Osteocyte (in vitro differentiated cells): ENCODE measurements at regions not wholly inside any gene's neighbourhood (a gene's known extent, or its start where the extent isn't known, plus 50 kb on each side); places are given as distances from the start of the nearest gene placed in this dataset.

Source experiments
- DNase-seq: peaks from one replicate; pipeline ENCODE4 v3.0.0; 2021; ENCODE audit warnings: mixed read lengths; ENCODE audit not compliant: unreplicated experiment; ENCODE audit errors: extremely low spot score
- H3K27ac Mint-ChIP-seq: one replicate; pipeline ENCODE4 v1.8.0; 2021; ENCODE audit warnings: mild to moderate bottlenecking, mixed read lengths; ENCODE audit not compliant: unreplicated experiment
- H3K27me3 Mint-ChIP-seq: one replicate; pipeline ENCODE4 v1.8.0; 2021; ENCODE audit warnings: mixed read lengths; ENCODE audit not compliant: unreplicated experiment
- H3K36me3 Mint-ChIP-seq: one replicate; pipeline ENCODE4 v1.8.0; 2021; ENCODE audit warnings: mixed read lengths; ENCODE audit not compliant: unreplicated experiment
- H3K4me1 Mint-ChIP-seq: one replicate; pipeline ENCODE4 v1.8.0; 2021; ENCODE audit warnings: mixed read lengths; ENCODE audit not compliant: unreplicated experiment
- H3K4me3 Mint-ChIP-seq: one replicate; pipeline ENCODE4 v1.8.0; 2021; ENCODE audit warnings: mild to moderate bottlenecking, moderate library complexity, mixed read lengths; ENCODE audit not compliant: unreplicated experiment
- H3K9me3 Mint-ChIP-seq: one replicate; pipeline ENCODE4 v1.8.0; 2021; ENCODE audit warnings: mixed read lengths; ENCODE audit not compliant: unreplicated experiment
- TF ChIP-seq, protein P1 (sequence below): fragments of 200-600 bp; sonication (generic); IDR thresholded peaks from 2 replicates; pipeline ENCODE4 v1.5.0; 2021; ENCODE audit warnings: antibody characterized with exemption, mild to moderate bottlenecking, moderate library complexity

DNA sequence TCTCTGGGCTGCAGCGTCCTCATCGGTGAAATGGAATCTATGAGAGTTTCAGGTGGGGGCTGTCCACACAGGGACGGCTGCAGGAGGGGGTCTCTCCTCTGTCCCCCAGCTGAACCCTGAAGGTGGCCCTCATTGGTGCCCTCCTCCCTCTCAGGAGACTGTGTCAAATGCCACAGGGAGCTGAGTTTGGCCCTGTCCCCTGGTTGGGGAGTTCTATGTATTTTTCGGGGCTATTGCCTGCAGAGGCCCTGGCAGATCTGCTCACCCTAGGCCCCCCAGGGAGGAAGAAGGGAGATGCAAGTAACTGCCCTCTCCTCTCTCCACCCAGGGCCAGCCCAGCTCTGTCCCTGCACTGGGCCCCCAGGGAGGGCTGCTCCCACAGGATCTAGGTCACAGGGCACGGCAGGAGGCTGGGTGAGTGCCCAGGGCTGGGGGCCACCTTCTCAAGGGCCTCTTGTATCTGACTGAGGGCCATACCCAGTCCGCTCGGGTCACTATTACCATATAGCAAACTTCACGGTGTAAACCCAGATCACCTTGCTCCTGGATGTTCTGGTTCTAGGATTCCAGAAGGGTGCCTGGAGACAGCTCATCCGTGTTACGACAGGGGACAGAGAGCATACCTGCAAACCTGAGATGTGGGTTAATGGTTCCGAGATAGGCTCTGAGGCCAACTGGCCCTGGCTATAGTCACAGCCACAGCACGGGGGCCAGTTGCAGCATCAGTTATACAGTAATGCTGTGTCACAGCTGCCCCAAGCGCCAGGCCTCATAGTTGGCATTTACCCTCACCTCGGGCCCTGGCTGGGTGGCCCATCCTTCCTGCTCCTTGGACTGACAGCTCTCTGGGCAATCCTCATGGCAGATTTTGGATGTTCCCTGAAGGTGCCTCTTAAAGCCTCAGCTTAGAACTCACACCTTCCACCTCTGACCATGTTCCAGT, 102.4 kb upstream of the PRR23E start:
- Mint-ChIP-seq H3K36me3 (peaks cover 2% of the 10 kb centered on the region), H3K4me1 (peaks cover 18% of the 10 kb centered on the region), H3K9me3 (peaks cover 4% of the 10 kb centered on the region), H3K27me3 (peaks cover 25% of the 10 kb centered on the region), H3K27ac (no peak overlapping the region), H3K4me3 (no peak overlapping the region)
- TF ChIP-seq, protein P1, sequence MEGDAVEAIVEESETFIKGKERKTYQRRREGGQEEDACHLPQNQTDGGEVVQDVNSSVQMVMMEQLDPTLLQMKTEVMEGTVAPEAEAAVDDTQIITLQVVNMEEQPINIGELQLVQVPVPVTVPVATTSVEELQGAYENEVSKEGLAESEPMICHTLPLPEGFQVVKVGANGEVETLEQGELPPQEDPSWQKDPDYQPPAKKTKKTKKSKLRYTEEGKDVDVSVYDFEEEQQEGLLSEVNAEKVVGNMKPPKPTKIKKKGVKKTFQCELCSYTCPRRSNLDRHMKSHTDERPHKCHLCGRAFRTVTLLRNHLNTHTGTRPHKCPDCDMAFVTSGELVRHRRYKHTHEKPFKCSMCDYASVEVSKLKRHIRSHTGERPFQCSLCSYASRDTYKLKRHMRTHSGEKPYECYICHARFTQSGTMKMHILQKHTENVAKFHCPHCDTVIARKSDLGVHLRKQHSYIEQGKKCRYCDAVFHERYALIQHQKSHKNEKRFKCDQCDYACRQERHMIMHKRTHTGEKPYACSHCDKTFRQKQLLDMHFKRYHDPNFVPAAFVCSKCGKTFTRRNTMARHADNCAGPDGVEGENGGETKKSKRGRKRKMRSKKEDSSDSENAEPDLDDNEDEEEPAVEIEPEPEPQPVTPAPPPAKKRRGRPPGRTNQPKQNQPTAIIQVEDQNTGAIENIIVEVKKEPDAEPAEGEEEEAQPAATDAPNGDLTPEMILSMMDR, result no peak
- no peak for DNase-seq

DNA sequence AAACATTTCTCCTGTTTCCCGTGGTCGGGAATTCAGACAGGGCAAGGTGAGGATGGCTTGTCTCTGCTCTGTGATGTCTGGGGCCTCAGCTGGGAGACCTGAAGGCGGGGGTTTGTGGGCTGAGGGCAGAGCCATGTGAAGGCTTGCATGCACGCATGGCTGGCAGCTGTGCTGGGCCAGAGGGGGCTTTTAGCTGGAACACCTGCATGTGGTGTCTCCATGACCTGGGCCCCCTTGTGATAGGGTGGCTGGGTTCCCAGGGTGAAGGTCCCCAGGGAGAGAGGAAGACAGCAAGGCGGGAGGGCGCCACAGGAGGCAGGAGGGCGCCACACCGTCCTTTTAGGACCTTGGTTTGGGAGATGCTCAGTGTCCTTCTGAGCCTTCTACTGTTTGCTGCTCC, 101.6 kb upstream of the PRR23E start:
- TF ChIP-seq, protein P1, result no peak
- H3K4me1 Mint-ChIP-seq, result peaks cover 18% of the 10 kb centered on the region

DNA sequence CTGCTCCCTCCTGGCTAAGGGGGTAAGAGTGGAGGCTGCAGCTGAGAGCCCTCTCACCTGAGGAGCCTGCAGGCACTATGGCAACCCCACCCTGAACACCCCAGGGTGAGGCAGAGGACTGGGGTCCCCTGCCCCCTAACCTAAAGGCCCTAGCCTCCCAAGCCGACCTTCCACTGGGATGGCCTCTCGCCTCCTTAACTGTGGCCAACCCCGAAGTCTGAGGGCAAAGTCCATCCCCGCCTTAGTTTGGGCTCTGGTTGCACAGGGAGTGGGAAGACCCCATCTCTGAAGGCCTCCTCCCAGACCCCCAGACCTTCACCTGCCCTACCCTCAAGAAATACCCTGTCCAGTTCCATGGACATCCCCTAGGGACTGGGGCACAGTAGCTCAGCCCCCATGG, 100.6 kb upstream of the PRR23E start:
- Mint-ChIP-seq H3K36me3 (peaks cover 2% of the 10 kb centered on the region), H3K9me3 (peaks cover 4% of the 10 kb centered on the region), H3K4me1 (peaks cover 18% of the 10 kb centered on the region), H3K4me3 (no peak overlapping the region), H3K27me3 (peaks cover 28% of the 10 kb centered on the region), H3K27ac (no peak overlapping the region)
- TF ChIP-seq, protein P1, result no peak
- DNase-seq, result no peak

More for the DNA sequence above, 101.6 kb upstream of the PRR23E start:
- Mint-ChIP-seq H3K4me3 (no peak overlapping the region), H3K27me3 (peaks cover 30% of the 10 kb centered on the region), H3K27ac (no peak overlapping the region), H3K36me3 (peaks cover 2% of the 10 kb centered on the region), H3K9me3 (peaks cover 4% of the 10 kb centered on the region)
- no peak for DNase-seq

DNA sequence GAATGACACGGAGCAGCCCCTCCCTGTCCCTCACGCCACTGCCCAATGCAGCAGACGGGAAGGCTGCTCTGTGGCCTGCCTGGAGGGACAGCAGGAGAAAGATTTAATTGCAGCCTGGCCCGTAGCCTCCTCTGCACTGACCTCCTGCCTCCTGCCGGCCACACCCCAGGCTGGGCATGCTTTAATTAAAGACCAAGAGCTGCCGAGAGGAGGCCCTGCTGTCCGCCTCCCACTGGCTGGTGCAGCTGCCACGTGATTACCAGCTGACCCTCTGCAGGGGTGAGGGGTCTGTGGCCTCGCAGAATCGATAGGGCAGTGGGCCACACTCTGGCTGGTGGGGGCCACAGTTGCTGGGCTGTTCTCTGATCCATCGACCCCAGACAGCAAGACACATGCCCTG, 100.2 kb upstream of the PRR23E start:
- Mint-ChIP-seq H3K4me3 (no peak overlapping the region), H3K4me1 (peaks cover 18% of the 10 kb centered on the region), H3K9me3 (peaks cover 4% of the 10 kb centered on the region), H3K27ac (no peak overlapping the region), H3K36me3 (peaks cover 2% of the 10 kb centered on the region), H3K27me3 (peaks cover 25% of the 10 kb centered on the region)
- DNase-seq, result no peak
- TF ChIP-seq, protein P1, result no peak

DNA sequence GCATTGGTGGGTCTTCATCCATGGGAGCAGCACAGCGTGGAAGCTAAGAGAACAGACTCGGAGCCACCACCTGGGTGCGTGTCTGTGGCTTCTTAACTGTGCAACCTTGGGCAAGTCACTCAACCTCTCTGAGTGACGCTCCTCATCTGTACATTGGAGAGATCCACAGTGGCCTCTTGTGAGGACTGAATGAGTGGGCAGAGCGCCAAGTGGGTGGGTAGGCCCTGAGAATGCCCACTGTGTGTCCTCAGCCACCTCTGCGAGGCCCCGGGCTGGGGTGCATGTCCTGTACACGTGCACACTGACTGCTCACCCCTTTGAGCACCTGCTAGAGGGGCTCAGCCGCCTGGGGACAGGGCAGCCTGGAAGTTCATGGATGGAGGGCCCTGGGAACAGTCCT, 99.6 kb upstream of the PRR23E start:
- peaks cover 2% of the 10 kb centered on the region for H3K36me3 Mint-ChIP-seq
- H3K27ac Mint-ChIP-seq, result no peak overlapping the region
- H3K4me3 Mint-ChIP-seq, result no peak overlapping the region
- peaks cover 4% of the 10 kb centered on the region for H3K9me3 Mint-ChIP-seq
- TF ChIP-seq, protein P1, result no peak
- H3K4me1 Mint-ChIP-seq, result peaks cover 18% of the 10 kb centered on the region
- peaks cover 23% of the 10 kb centered on the region for H3K27me3 Mint-ChIP-seq
- no peak for DNase-seq
